ENCODE measurements at regions not wholly inside any gene's neighbourhood (a gene's known extent, or its start where the extent isn't known, plus 50 kb on each side); places are given as distances from the start of the nearest gene placed in this dataset.

- DNase-seq (ENCODE audit: low read depth): no peak
- no peak for TF ChIP-seq CTCF (conservative IDR thresholded peaks at IDR 0.05; ENCODE audit: low read depth, low read length)
- no peak overlapping the region for H3K4me3 ChIP-seq (ENCODE audit: low read depth, low read length)
Observed at GRCh38 chr10:62870866-62871265, 54.7 kb upstream of the EGR2 start.

GRCh38 chr10:62869958-62870357 is 53.8 kb upstream of the EGR2 start:
- no peak for DNase-seq (ENCODE audit: low read depth)
- no peak overlapping the region for H3K4me3 ChIP-seq (ENCODE audit: low read depth, low read length)
- TF ChIP-seq CTCF (conservative IDR thresholded peaks at IDR 0.05; ENCODE audit: low read depth, low read length): no peak

GRCh38 chr10:62866941-62867340 is 50.8 kb upstream of the EGR2 start:
- no peak for DNase-seq (ENCODE audit: low read depth)
- H3K4me3 ChIP-seq (ENCODE audit: low read depth, low read length): no peak overlapping the region
- no peak for TF ChIP-seq CTCF (conservative IDR thresholded peaks at IDR 0.05; ENCODE audit: low read depth, low read length)

GRCh38 chr10:62866451-62866850 is 50.3 kb upstream of the EGR2 start:
- DNase-seq (ENCODE audit: low read depth): peak; percentile 3
- TF ChIP-seq CTCF (conservative IDR thresholded peaks at IDR 0.05; ENCODE audit: low read depth, low read length): no peak
- no peak overlapping the region for H3K4me3 ChIP-seq (ENCODE audit: low read depth, low read length)
